IPS-20b (cell line): ENCODE measurements at regions not wholly inside any gene's neighbourhood (a gene's known extent, or its start where the extent isn't known, plus 50 kb on each side); places are given as distances from the start of the nearest gene placed in this dataset.

Experiments
- H3K27ac ChIP-seq: one replicate; pipeline ENCODE4 v1.5.1; 2013; ENCODE audit warnings: low read length
- H3K27me3 ChIP-seq: 2 replicates; pipeline ENCODE4 v1.6.1; 2013; ENCODE audit warnings: mild to moderate bottlenecking, low read length, inconsistent platforms; ENCODE audit not compliant: insufficient read depth
- H3K36me3 ChIP-seq: 2 replicates; pipeline ENCODE4 v1.6.1; 2013; ENCODE audit warnings: low read depth, mild to moderate bottlenecking, inconsistent platforms, low read length, moderate library complexity; ENCODE audit not compliant: insufficient read depth
- H3K4me1 ChIP-seq: 2 replicates; pipeline ENCODE4 v1.6.1; 2013; ENCODE audit warnings: mild to moderate bottlenecking, control low read depth, inconsistent platforms, low read length, moderate library complexity; ENCODE audit not compliant: insufficient read depth
- H3K4me3 ChIP-seq: 2 replicates; pipeline ENCODE4 v1.5.1; 2013; ENCODE audit warnings: mild to moderate bottlenecking, low read length, inconsistent platforms
- H3K9ac ChIP-seq: 2 replicates; pipeline ENCODE4 v1.6.1; 2013; ENCODE audit warnings: low read depth, mild to moderate bottlenecking, inconsistent platforms, low read length, moderate library complexity
- H3K9me3 ChIP-seq: 2 replicates; pipeline ENCODE4 v1.6.1; 2013; ENCODE audit warnings: mild to moderate bottlenecking, low read depth, low read length, inconsistent platforms; ENCODE audit not compliant: insufficient read depth

DNA sequence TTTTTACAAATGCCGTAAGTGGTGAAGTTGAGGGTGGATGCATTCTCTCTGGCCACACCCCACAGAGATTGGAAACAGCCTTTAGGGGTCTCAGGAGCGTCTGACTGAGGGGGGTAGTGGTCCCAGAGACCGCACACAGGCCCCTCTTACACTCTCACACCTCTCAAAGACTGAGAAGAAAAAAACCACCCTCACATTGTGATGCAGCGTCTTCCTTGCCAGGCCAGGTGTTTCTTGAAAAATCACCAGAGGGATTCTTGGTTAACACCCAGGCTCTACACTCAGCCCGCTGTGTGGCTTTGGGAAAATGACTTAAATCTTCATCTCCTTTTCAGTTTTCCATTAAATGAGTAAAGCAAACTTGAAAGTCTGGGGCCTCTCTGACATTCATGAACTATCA, 115.8 kb upstream of the SPTLC3 start:
- no peak overlapping the region for H3K4me3 ChIP-seq
- H3K4me1 ChIP-seq: no peaks in the 10 kb centered on the region; the same call in 1 of the 2 replicates
- no peaks in the 10 kb centered on the region for H3K27me3 ChIP-seq
- H3K9ac ChIP-seq: no peak overlapping the region
- no peaks in the 10 kb centered on the region for H3K9me3 ChIP-seq
- H3K27ac ChIP-seq: no peak overlapping the region
- no peaks in the 10 kb centered on the region for H3K36me3 ChIP-seq

DNA sequence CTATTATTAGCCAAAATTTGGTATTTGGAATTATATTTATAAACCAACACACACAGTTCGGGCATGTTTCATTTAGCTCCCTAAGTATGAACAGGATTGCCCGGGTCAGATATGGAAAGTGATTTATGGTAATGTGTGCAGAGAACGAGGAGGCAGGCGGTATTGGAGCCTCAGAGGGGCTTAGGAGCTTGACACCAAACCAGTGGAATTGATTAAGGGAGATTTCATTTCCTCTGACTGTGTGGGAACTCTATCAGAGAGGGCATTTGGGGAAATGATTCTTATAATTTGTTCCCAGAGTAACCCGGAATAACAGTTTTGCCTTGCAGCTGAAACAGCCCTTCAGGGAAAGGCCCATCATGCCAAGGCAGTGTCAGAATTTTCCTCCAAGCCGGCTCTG, 115.1 kb upstream of the SPTLC3 start:
- Histone ChIP-seq H3K9me3 (no peaks in the 10 kb centered on the region), H3K27me3 (no peaks in the 10 kb centered on the region), H3K4me1 (no peaks in the 10 kb centered on the region; the same call in 1 of the 2 replicates), H3K4me3 (no peak overlapping the region), H3K36me3 (no peaks in the 10 kb centered on the region), H3K27ac (no peak overlapping the region), H3K9ac (no peak overlapping the region)

DNA sequence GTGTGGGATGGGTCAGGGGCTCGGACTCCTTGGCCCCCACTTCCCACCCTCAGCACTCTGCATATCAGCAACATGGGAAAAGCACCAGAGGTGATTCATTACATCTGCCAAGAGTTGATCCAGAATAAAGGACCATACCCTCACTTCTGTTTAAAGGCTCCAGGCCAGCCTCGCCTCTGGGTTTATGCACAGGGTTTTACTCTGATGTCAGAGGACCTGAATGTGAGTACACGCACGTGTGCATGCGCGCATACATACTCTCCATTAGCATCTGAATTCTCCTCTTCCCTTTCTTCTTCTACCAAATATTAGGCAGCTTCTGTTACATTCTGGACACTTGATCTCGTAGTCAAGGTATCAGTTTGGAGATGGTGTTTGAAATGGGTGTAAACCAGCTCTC, 114.7 kb upstream of the SPTLC3 start:
- H3K27me3 ChIP-seq: no peaks in the 10 kb centered on the region
- no peaks in the 10 kb centered on the region; the same call in 1 of the 2 replicates for H3K4me1 ChIP-seq
- H3K9me3 ChIP-seq: no peaks in the 10 kb centered on the region
- H3K9ac ChIP-seq: no peak overlapping the region
- no peak overlapping the region for H3K4me3 ChIP-seq
- no peak overlapping the region for H3K27ac ChIP-seq
- H3K36me3 ChIP-seq: no peaks in the 10 kb centered on the region

DNA sequence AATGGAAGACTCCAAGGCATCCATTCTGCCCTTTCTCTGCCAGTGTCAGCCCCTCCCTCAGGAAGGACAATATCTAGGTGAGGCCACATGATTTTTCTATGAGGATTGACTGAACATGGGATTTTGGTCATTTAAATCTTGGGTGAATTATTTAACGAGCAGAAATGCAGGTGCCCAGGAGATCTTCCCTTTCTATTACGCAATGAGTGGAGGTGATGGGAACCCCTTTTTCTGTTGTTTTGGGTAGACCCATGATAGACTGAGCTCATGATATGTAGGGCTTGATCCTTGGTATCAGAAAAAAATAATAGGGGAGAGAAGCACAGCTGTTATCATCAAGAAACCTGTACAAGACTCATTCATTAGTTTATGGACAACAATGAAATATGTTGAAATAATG, 112.6 kb upstream of the SPTLC3 start:
- Histone ChIP-seq H3K27me3 (no peaks in the 10 kb centered on the region), H3K4me1 (no peaks in the 10 kb centered on the region; the same call in 1 of the 2 replicates), H3K27ac (no peak overlapping the region), H3K36me3 (no peaks in the 10 kb centered on the region), H3K9me3 (no peaks in the 10 kb centered on the region), H3K9ac (no peak overlapping the region), H3K4me3 (no peak overlapping the region)

DNA sequence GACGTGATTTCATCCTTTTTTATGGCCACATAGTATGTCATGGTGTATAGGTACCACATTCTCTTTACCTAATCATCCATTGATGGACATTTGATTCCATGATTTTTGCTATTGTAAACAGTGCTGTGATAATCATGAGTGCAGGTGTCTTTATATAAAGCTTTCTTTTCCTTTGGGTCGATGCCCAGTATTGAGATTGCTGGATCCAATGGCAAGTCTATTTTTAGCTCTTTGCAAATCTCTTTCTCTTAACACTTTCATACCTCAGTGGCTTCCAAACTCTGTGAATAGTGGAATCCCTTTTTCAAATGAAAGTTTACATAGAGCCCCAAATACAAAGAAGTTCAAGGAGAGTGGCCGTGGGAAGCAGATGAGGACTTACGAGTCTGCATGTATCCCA, 105.8 kb upstream of the SPTLC3 start:
- Histone ChIP-seq H3K36me3 (no peaks in the 10 kb centered on the region), H3K9me3 (no peaks in the 10 kb centered on the region), H3K27ac (no peak overlapping the region), H3K9ac (no peak overlapping the region), H3K27me3 (no peaks in the 10 kb centered on the region), H3K4me3 (no peak overlapping the region), H3K4me1 (no peaks in the 10 kb centered on the region)

GRCh38 chr20:12906361-12906760, 102.4 kb upstream of the SPTLC3 start:
- H3K27me3 ChIP-seq: no peaks in the 10 kb centered on the region

GRCh38 chr20:12911372-12911771, 97.4 kb upstream of the SPTLC3 start:
- Histone ChIP-seq H3K4me3 (no peak overlapping the region), H3K27ac (no peak overlapping the region), H3K27me3 (no peaks in the 10 kb centered on the region), H3K9me3 (no peaks in the 10 kb centered on the region), H3K36me3 (no peaks in the 10 kb centered on the region), H3K9ac (no peak overlapping the region), H3K4me1 (no peaks in the 10 kb centered on the region)

More at GRCh38 chr20:12906361-12906760, 102.4 kb upstream of the SPTLC3 start:
- H3K9me3 ChIP-seq: no peaks in the 10 kb centered on the region
- no peaks in the 10 kb centered on the region for H3K4me1 ChIP-seq
- H3K4me3 ChIP-seq: no peak overlapping the region
- H3K27ac ChIP-seq: no peak overlapping the region
- H3K36me3 ChIP-seq: no peaks in the 10 kb centered on the region
- no peak overlapping the region for H3K9ac ChIP-seq

DNA sequence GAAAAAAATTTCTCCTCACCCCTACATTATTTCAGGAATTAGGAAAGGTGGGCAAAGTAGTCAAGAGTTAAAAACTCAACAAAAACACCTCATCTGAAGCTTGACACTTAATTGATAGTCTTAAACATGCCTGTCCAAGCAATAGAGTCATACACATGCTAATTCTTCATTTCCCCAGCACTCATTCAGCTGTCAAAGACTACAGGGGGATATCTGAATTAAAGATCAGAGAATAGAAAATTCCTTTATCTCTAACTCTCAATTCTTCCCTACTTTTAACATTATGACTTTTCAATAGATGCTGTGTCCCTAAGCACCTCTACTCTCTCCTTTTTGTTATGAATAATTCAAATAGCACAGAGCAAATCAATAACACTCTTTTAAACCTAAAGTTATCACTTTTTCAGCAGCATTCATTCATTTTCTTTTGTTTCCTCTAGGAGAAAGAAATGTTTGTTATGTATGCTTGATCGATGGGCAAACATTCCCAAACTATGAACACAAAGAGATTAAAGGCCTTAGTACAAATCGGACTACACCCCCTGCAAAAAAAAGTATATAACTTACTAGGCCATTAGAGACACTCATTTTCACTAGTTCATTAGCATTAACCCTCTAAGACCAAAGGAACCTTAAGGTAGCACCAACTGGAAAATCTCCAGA, 94.9 kb upstream of the SPTLC3 start:
- H3K4me1 ChIP-seq: no peaks in the 10 kb centered on the region
- H3K9me3 ChIP-seq: no peaks in the 10 kb centered on the region
- no peak overlapping the region for H3K27ac ChIP-seq

GRCh38 chr20:12914804-12915203, 94.0 kb upstream of the SPTLC3 start:
- Histone ChIP-seq H3K9ac (no peak overlapping the region), H3K27me3 (no peaks in the 10 kb centered on the region), H3K4me3 (no peak overlapping the region), H3K9me3 (no peaks in the 10 kb centered on the region), H3K4me1 (no peaks in the 10 kb centered on the region), H3K36me3 (no peaks in the 10 kb centered on the region), H3K27ac (no peak overlapping the region)

More for the DNA sequence above, 94.9 kb upstream of the SPTLC3 start:
- Histone ChIP-seq H3K36me3 (no peaks in the 10 kb centered on the region), H3K27me3 (no peaks in the 10 kb centered on the region), H3K9ac (no peak overlapping the region), H3K4me3 (no peak overlapping the region)

DNA sequence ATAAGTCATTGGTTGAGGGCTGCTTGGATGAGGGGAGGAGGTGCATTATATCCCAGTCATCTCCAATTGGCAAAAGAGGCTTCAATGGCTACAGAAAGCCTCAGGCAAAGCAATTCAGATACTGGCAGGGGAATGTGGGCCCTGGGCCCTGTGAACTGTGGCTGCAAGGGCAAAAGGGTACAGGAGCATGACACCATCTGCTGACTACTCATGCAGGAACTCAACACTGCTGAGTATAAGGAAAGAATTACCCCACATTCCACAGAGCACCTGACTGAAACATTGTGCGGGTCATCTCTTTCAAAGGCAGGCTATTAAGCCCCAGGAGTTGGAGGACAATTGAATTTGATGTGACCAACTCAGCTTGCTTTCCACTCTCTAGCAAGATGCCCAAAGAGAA, 92.1 kb upstream of the SPTLC3 start:
- no peaks in the 10 kb centered on the region for H3K4me1 ChIP-seq
- no peak overlapping the region for H3K27ac ChIP-seq
- no peaks in the 10 kb centered on the region for H3K36me3 ChIP-seq
- no peak overlapping the region for H3K9ac ChIP-seq
- H3K9me3 ChIP-seq: peaks cover 5% of the 10 kb centered on the region; the same call in 1 of the 2 replicates
- no peaks in the 10 kb centered on the region for H3K27me3 ChIP-seq
- H3K4me3 ChIP-seq: no peak overlapping the region

- Histone ChIP-seq H3K9me3 (peaks cover 10% of the 10 kb centered on the region; the same call in 1 of the 2 replicates), H3K9ac (no peak overlapping the region), H3K4me3 (no peak overlapping the region), H3K27me3 (no peaks in the 10 kb centered on the region), H3K36me3 (no peaks in the 10 kb centered on the region), H3K27ac (no peak overlapping the region), H3K4me1 (peaks cover 11% of the 10 kb centered on the region; the same call in 1 of the 2 replicates)
These were observed 84.6 kb upstream of the SPTLC3 start for GRCh38 chr20:12924126-12924525.

GRCh38 chr20:12925210-12925755, 83.5 kb upstream of the SPTLC3 start:
- no peak overlapping the region for H3K4me3 ChIP-seq
- peaks cover 10% of the 10 kb centered on the region; the same call in 1 of the 2 replicates for H3K9me3 ChIP-seq
- H3K36me3 ChIP-seq: no peaks in the 10 kb centered on the region
- no peak overlapping the region for H3K9ac ChIP-seq
- peaks cover 11% of the 10 kb centered on the region; the same call in 1 of the 2 replicates for H3K4me1 ChIP-seq
- no peak overlapping the region for H3K27ac ChIP-seq
- H3K27me3 ChIP-seq: no peaks in the 10 kb centered on the region
